Prostate gland (tissue), 2 donors: ENCODE measurements at regions not wholly inside any gene's neighbourhood (a gene's known extent, or its start where the extent isn't known, plus 50 kb on each side); places are given as distances from the start of the nearest gene placed in this dataset.
"Not testable (repeated sequence)": the region's sequence is repeated elsewhere in the genome, so short reads cannot be mapped to it uniquely, and the experiment has no call there.

Source experiments
- DNase-seq: peaks from one replicate; pipeline ENCODE4 v3.0.0-alpha.2; 2019; ENCODE audit warnings: low spot score
- H3K27ac ChIP-seq, 2 donors: fragments of 200-600 bp; sonication (generic); 2 replicates each; pipeline ENCODE4 v1.5.1; 2017 to 2019
- H3K27me3 ChIP-seq: fragments of 200-600 bp; sonication (generic); replicated peaks from 2 replicates; pipeline ENCODE4 v1.5.1; 2019; ENCODE audit not compliant: insufficient read depth
- H3K36me3 ChIP-seq, 2 donors: fragments of 200-600 bp; sonication (generic); 1 replicate in 1 of 2; 2 replicates in 1 of 2; pipeline versions ENCODE4 v1.5.1 to v1.8.1; 2017 to 2019
- H3K4me1 ChIP-seq: fragments of 200-600 bp; sonication (generic); replicated peaks from 2 replicates; pipeline ENCODE4 v1.5.1; 2019
- H3K4me3 ChIP-seq, 2 donors: fragments of 200-600 bp; sonication (generic); 2 replicates each; pipeline ENCODE4 v1.5.1; 2017 to 2019
- H3K9me3 ChIP-seq: fragments of 200-600 bp; sonication (generic); 2 replicates; pipeline ENCODE4 v1.5.1; 2017
- POLR2A ChIP-seq: fragments of 450-650 bp; IDR thresholded peaks from one replicate; pipeline ENCODE4 v1.6.1; 2016; ENCODE audit warnings: antibody characterized with exemption, mild to moderate bottlenecking
- POLR2AphosphoS5 ChIP-seq: sonication (generic); formaldehyde crosslinking; IDR thresholded peaks from one replicate; pipeline ENCODE4 v1.6.1; 2017; ENCODE audit warnings: antibody characterized with exemption
- WGBS: methylation state at CpG from one replicate; pipeline ENCODE4 v1.1.5; 2018; 5-methylcytosine and 5-hydroxymethylcytosine counted together
- intact Hi-C: fragments of 100-400 bp; cut with DNase I; formaldehyde crosslinking; loops from one replicate; pipeline ENCODE4 v1.14.2; 2022
- TF ChIP-seq, protein P1 (sequence below), 4 experiments: fragments of 200-600 bp in 2 of 4; fragments of 450-650 bp in 2 of 4; sonication (generic) in 2 of 4; IDR thresholded peaks; 1 replicate in 3 of 4; 2 replicates in 1 of 4; pipeline ENCODE4 v1.5.1; 2016 to 2019; ENCODE audit warnings: antibody characterized with exemption in 4 of 4, mild to moderate bottlenecking in 2 of 4, moderate library complexity in 2 of 4

DNA sequence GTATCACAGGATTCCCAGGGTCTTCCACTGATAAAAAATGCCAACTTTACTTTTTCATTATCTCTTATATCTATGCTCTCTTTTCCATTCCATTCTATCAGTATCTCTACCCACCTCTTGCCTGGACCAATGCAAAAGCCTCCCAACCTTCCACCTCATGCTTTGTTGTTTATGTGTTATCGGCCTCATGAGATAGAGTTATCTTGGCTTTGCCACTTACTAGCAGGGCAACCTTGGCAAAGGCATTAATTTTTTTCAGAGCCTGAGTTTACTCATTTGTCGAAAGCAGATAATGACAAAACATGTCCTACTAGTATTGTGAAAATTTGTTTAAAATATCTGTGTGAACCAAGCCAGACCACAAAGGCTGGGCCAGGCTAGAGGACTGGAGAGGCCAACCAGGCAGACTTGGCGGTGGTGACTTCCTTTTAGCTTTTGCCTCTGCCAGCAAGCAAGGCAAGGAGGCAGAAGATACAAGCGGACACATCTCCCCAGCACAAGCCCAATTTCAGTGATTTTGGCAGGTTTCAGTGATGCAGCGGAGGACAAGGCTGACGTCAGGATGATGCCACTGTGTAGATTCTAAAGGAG is 106.9 kb downstream of the ADAMTS15 start:
- no peak for DNase-seq
- Histone ChIP-seq H3K27me3 (no peaks in the 10 kb centered on the region), H3K4me3 (no peak overlapping the region), H3K36me3 (no peaks in the 10 kb centered on the region), H3K27ac (no peak overlapping the region), H3K4me1 (no peaks in the 10 kb centered on the region), H3K9me3 (no peaks in the 10 kb centered on the region)
- TF ChIP-seq POLR2AphosphoS5 (no peak), POLR2A (no peak)
- TF ChIP-seq, protein P1, sequence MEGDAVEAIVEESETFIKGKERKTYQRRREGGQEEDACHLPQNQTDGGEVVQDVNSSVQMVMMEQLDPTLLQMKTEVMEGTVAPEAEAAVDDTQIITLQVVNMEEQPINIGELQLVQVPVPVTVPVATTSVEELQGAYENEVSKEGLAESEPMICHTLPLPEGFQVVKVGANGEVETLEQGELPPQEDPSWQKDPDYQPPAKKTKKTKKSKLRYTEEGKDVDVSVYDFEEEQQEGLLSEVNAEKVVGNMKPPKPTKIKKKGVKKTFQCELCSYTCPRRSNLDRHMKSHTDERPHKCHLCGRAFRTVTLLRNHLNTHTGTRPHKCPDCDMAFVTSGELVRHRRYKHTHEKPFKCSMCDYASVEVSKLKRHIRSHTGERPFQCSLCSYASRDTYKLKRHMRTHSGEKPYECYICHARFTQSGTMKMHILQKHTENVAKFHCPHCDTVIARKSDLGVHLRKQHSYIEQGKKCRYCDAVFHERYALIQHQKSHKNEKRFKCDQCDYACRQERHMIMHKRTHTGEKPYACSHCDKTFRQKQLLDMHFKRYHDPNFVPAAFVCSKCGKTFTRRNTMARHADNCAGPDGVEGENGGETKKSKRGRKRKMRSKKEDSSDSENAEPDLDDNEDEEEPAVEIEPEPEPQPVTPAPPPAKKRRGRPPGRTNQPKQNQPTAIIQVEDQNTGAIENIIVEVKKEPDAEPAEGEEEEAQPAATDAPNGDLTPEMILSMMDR (IDR thresholded peaks at IDR 0.05): no peak
- intact Hi-C loops: no loop called here
- WGBS: 80% methylated on average over 6 of the region's 6 CpGs

DNA sequence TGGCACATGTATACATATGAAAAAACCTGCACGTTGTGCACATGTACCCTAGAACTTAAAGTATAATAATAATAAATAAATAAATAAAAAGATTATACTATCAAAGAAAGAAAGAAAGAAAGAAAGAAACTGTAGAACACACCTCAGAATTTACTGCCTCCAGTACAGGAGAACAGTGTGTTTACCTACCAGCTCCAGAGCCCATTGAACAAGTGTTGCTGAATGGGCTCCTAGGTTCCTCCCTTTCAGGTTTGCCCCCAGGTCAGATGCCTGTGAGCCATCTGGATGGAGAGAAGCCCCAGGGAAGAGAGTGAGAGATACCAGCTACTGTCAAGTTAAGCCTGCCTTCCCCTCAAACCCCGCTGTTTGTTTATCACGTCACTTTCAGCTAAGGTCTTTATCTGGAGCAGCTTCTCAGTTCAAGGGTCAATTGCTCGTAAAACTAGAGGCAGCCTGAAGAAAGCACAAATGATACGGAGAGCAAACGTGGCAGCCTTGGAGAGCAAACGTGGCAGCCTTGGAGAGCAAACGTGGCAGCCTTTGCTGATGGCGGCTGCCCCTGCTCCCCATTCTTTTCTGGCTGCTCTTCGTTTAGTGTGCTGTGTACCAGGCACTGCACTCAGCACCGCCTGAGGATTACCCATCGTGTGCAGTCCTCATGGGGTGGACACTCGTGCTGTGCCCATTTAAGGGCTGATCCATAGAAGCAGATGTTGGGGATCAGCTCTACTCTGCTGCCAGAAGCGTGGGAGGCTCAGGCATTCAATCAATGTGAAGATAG is 111.7 kb downstream of the ADAMTS15 start:
- Histone ChIP-seq H3K4me1 (no peaks in the 10 kb centered on the region), H3K27ac (no peak overlapping the region), H3K36me3 (no peaks in the 10 kb centered on the region), H3K27me3 (no peaks in the 10 kb centered on the region), H3K9me3 (no peaks in the 10 kb centered on the region), H3K4me3 (no peak overlapping the region)
- DNase-seq: no peak
- TF ChIP-seq POLR2A: no peak
- TF ChIP-seq, protein P1 (IDR thresholded peaks at IDR 0.05): no peak
- no peak for TF ChIP-seq POLR2AphosphoS5
- intact Hi-C loops: no loop called here
- WGBS: 67% methylated on average over 14 of the region's 14 CpGs

DNA sequence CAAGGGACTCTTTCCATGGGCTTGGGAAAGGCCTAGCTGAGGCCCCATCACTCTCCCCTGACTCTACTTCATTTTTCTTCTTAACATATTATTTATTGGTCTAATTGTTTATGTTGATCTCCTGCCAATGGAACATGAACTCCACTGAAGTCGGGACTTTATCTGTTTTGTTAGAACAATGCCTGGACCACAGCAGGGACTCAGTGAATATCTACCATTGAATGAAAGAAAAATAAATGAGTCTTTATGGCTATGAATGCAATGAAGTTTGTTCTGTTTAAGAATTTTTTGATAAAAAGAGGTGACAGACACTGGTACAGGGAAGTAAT is 112.3 kb downstream of the ADAMTS15 start:
- H3K36me3 ChIP-seq: no peaks in the 10 kb centered on the region
- intact Hi-C loops: no loop called here
- no peaks in the 10 kb centered on the region for H3K27me3 ChIP-seq
- DNase-seq: no peak
- no peaks in the 10 kb centered on the region for H3K9me3 ChIP-seq
- H3K4me3 ChIP-seq: no peak overlapping the region
- no peaks in the 10 kb centered on the region for H3K4me1 ChIP-seq
- TF ChIP-seq POLR2AphosphoS5: no peak
- TF ChIP-seq, protein P1 (IDR thresholded peaks at IDR 0.05): no peak
- H3K27ac ChIP-seq: no peak overlapping the region
- WGBS: 21% methylated on average over 1 of the region's 1 CpG

DNA sequence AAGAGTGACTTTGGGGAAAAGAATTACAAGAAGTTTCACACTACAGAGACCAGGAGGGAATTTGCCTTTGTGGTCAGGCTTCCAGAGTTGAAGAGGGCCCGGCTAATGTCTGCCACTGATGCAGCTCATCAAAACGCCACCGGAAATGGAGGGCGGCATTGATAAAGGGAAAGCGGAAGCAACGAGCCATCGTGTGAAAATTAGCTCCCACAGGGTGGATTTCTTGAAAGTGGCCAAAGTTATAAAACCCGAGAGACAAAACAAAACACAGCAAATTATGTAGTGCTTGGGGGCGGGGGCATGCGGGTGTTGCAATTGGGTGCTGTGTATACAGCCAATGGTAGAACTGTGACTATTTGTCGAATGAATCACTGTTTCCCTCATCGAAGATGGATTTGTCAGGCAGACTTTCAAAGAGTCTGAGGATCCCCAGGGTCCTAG is 113.0 kb downstream of the ADAMTS15 start:
- no peaks in the 10 kb centered on the region for H3K9me3 ChIP-seq
- intact Hi-C loops: no loop called here
- no peak for TF ChIP-seq POLR2AphosphoS5
- TF ChIP-seq, protein P1 (IDR thresholded peaks at IDR 0.05): no peak
- TF ChIP-seq POLR2A: no peak
- 86% methylated on average over 12 of the region's 12 CpGs for WGBS
- no peaks in the 10 kb centered on the region for H3K27me3 ChIP-seq
- no peak for DNase-seq
- no peak overlapping the region for H3K4me3 ChIP-seq
- H3K27ac ChIP-seq: no peak overlapping the region
- no peaks in the 10 kb centered on the region for H3K4me1 ChIP-seq
- no peaks in the 10 kb centered on the region for H3K36me3 ChIP-seq

DNA sequence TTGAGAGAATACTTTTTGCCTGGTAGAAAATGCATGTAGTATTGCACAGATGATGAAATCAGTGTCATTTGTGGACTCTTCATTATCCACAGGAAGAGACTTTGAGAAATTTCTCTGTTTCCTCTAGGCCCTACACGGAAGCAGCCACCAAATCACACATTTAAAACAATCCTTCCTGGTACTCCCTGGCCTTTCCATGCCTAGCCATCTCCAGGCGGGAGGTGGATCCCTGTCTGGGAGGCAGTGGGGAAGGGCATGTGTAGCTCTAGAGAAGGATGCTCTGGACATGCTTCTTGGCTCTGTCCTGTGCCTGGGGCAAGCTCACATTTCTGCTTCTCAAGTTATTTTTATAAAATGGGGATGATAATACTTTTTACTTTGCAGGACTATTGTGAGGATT is 114.1 kb downstream of the ADAMTS15 start:
- 84% methylated on average over 2 of the region's 2 CpGs for WGBS
- no peaks in the 10 kb centered on the region for H3K4me1 ChIP-seq
- no peak overlapping the region for H3K27ac ChIP-seq
- no peaks in the 10 kb centered on the region for H3K9me3 ChIP-seq
- no peak for TF ChIP-seq POLR2A
- TF ChIP-seq POLR2AphosphoS5: no peak
- TF ChIP-seq, protein P1 (IDR thresholded peaks at IDR 0.05): no peak
- no peaks in the 10 kb centered on the region for H3K36me3 ChIP-seq
- intact Hi-C loops: no loop called here
- no peak overlapping the region for H3K4me3 ChIP-seq
- no peak for DNase-seq
- H3K27me3 ChIP-seq: no peaks in the 10 kb centered on the region

DNA sequence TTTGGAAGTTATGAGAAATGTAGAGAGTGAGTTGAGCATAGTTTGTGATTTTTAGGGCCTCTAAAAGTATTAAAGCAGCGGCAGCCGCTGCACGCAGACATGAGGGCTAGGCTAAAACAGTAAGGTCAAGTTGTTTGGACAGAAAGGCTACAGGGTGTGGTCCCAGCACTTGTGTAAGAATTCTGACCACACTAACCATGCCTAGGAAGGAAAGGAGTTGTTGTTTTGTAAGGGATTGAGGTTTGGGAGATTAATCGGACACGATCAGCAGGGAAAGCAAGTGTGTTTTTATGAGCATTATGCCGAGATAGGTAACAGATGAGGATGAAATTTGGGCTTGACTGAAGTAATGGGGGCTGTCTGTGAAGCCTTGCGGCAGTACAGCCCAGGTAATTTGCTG is 117.9 kb downstream of the ADAMTS15 start:
- H3K27me3 ChIP-seq, H3K9me3 ChIP-seq, H3K36me3 ChIP-seq, H3K4me1 ChIP-seq, H3K27ac ChIP-seq, H3K4me3 ChIP-seq, DNase-seq, intact Hi-C loops: not testable (repeated sequence)
- 91% methylated on average over 7 of the region's 7 CpGs for WGBS
